HepG2 (cell line): ENCODE measurements at regions not wholly inside any gene's neighbourhood (a gene's known extent, or its start where the extent isn't known, plus 50 kb on each side); places are given as distances from the start of the nearest gene placed in this dataset.

Experiments
- ATAC-seq: fragments of 200-7000 bp; cut with Tn5 transposase; 3 replicates; pipeline ENCODE4 v1.9.1; 2020; ENCODE audit warnings: mild to moderate bottlenecking, moderate library complexity
- BruUV-seq: library from RNA; stranded (reverse); fragments of 400-500 nt; replicated peaks from 2 replicates; lab custom pipeline; 2021; lab: Mats Ljungman, UMichigan
- CTCF ChIA-PET: fragments of 300-600 bp; formaldehyde crosslinking; extraction: SDS; loops from one replicate; lab custom pipeline; 2021; ENCODE audit warnings: low total read pairs, inconsistent platforms, low intra/inter-chr PET ratio; lab: Yijun Ruan, JAX
- POLR2A ChIA-PET: fragments of 350-600 bp; sonication (Branson Sonifier 250); formaldehyde crosslinking; loops from one replicate; lab custom pipeline; 2020; ENCODE audit warnings: antibody characterized with exemption, inconsistent platforms; lab: Yijun Ruan, JAX
- DNase-seq: peaks from one replicate; pipeline ENCODE4 v3.0.0-alpha.2; 2015; ENCODE audit warnings: low spot score
- FAIRE-seq: peaks from 3 replicates; lab custom pipeline; 2011; peaks lifted over from hg19 to GRCh38; lab: Jason Lieb, UNC
- H2AFZ ChIP-seq: one replicate; pipeline ENCODE4 v1.6.1; 2011; ENCODE audit warnings: low read length, inconsistent platforms
- H3K27ac ChIP-seq: fragments of 300-600 bp; 3 replicates; pipeline ENCODE4 v1.8.0; 2011; ENCODE audit warnings: mixed run types, mild to moderate bottlenecking, mixed read lengths, low read length, inconsistent platforms; ENCODE audit not compliant: insufficient read depth; ENCODE audit errors: extremely low read length
- H3K27me3 ChIP-seq, 2 experiments: fragments of 200-600 bp in 1 of 2; 2 replicates in 1 of 2; 3 replicates in 1 of 2; pipeline versions ENCODE4 v1.6.0 to v1.8.0; 2011; ENCODE audit warnings: low read length in 2 of 2, mild to moderate bottlenecking in 2 of 2, moderate library complexity in 2 of 2, inconsistent platforms in 1 of 2; ENCODE audit not compliant: insufficient read depth in 2 of 2, control insufficient read depth in 1 of 2
- H3K36me3 ChIP-seq, 2 experiments: fragments of 200-600 bp in 1 of 2; replicated peaks in 1 of 2; 2 replicates in 1 of 2; 3 replicates in 1 of 2; pipeline versions ENCODE4 v1.5.1 to v1.8.0; 2011; ENCODE audit warnings: low read length in 2 of 2, inconsistent platforms in 1 of 2; ENCODE audit not compliant: insufficient read depth in 2 of 2, control insufficient read depth in 1 of 2
- H3K4me1 ChIP-seq: 2 replicates; pipeline ENCODE4 v1.5.1; 2012; ENCODE audit warnings: low read length, inconsistent platforms; ENCODE audit not compliant: insufficient read depth
- H3K4me2 ChIP-seq: 2 replicates; pipeline ENCODE4 v1.6.0; 2011; ENCODE audit warnings: low read depth, low read length, inconsistent platforms
- H3K4me3 ChIP-seq, 3 experiments: fragments of 200-600 bp in 1 of 3; sonication (generic), shearing (Covaris generic) in 1 of 3; replicated peaks in 1 of 3; 2 replicates each; pipeline ENCODE4 v1.5.1; 2011 to 2016; ENCODE audit warnings: low read length in 3 of 3, inconsistent platforms in 2 of 3, low read depth in 2 of 3, mild to moderate bottlenecking in 2 of 3, control low read depth in 1 of 3, mixed read lengths in 1 of 3; ENCODE audit not compliant: insufficient read depth in 1 of 3
- H3K79me2 ChIP-seq: one replicate; pipeline ENCODE4 v1.6.1; 2011; ENCODE audit warnings: low read length, inconsistent platforms; ENCODE audit not compliant: insufficient read depth
- H3K9ac ChIP-seq: 2 replicates; pipeline ENCODE4 v1.6.0; 2011; ENCODE audit warnings: mild to moderate bottlenecking, low read depth, low read length, inconsistent platforms; ENCODE audit not compliant: insufficient read depth
- H3K9me3 ChIP-seq: 2 replicates; pipeline ENCODE4 v1.5.1; 2012; ENCODE audit warnings: mild to moderate bottlenecking, low read length
- H4K20me1 ChIP-seq: 2 replicates; pipeline ENCODE4 v1.6.0; 2011; ENCODE audit warnings: inconsistent platforms, mild to moderate bottlenecking, low read length, moderate library complexity; ENCODE audit not compliant: insufficient read depth
- ATF7 ChIP-seq, 2 experiments: fragments of 450-650 bp in 1 of 2; sonication (generic) in 1 of 2; formaldehyde crosslinking in 1 of 2; IDR thresholded peaks; 2 replicates each; pipeline versions ENCODE4 v1.4.0 to v1.6.1; 2016 to 2020; ENCODE audit warnings: antibody characterized with exemption in 1 of 2, mild to moderate bottlenecking in 1 of 2, missing genetic modification reagents in 1 of 2
- FOXA1 ChIP-seq, 2 experiments: fragments of 450-650 bp in 1 of 2; sonication (generic) in 1 of 2; formaldehyde crosslinking in 1 of 2; IDR thresholded peaks; 2 replicates each; pipeline versions ENCODE4 v1.4.0 to v1.6.1; 2016 to 2020; ENCODE audit warnings: missing genetic modification reagents in 1 of 2
- GTF3A ChIP-seq: sonication (generic); formaldehyde crosslinking; conservative IDR thresholded peaks from 2 replicates; pipeline ENCODE4 v1.4.0; 2020; ENCODE audit warnings: mild to moderate bottlenecking, missing genetic modification reagents
- HHEX ChIP-seq: IDR thresholded peaks from 2 replicates; pipeline ENCODE4 v1.6.1; 2016; ENCODE audit warnings: control low read depth
- KMT2A ChIP-seq: sonication (generic); formaldehyde crosslinking; IDR thresholded peaks from 2 replicates; pipeline ENCODE4 v1.4.0; 2020; ENCODE audit warnings: missing genetic modification reagents
- MTA3 ChIP-seq: sonication (generic); formaldehyde crosslinking; IDR thresholded peaks from 2 replicates; pipeline ENCODE4 v1.4.0; 2020; ENCODE audit warnings: missing genetic modification reagents
- NR2F1 ChIP-seq, 2 experiments: fragments of 450-650 bp in 1 of 2; formaldehyde crosslinking in 1 of 2; IDR thresholded peaks; 2 replicates each; pipeline versions ENCODE4 v1.5.0 to v1.6.1; 2016 to 2020; ENCODE audit warnings: mild to moderate bottlenecking in 1 of 2, missing compliant biosample characterization in 1 of 2, missing genetic modification reagents in 1 of 2, moderate library complexity in 1 of 2
- SMAD1 ChIP-seq: sonication (generic); formaldehyde crosslinking; IDR thresholded peaks from 2 replicates; pipeline ENCODE4 v1.4.0; 2020; ENCODE audit warnings: missing genetic modification reagents, low read depth, mild to moderate bottlenecking, borderline replicate concordance
- ZFP82 ChIP-seq: sonication (generic); formaldehyde crosslinking; IDR thresholded peaks from 2 replicates; pipeline ENCODE4 v1.5.1; 2020; ENCODE audit warnings: mild to moderate bottlenecking, missing genetic modification reagents, borderline replicate concordance
- ZNF33B ChIP-seq: sonication (generic); formaldehyde crosslinking; IDR thresholded peaks from 2 replicates; pipeline ENCODE4 v1.5.1; 2020; ENCODE audit warnings: mild to moderate bottlenecking, missing genetic modification reagents
- ZNF367 ChIP-seq: sonication (generic); formaldehyde crosslinking; IDR thresholded peaks from 2 replicates; pipeline ENCODE4 v1.4.0; 2020; ENCODE audit warnings: missing genetic modification reagents, borderline replicate concordance
- ZNF530 ChIP-seq: sonication (generic); formaldehyde crosslinking; IDR thresholded peaks from 2 replicates; pipeline ENCODE4 v1.5.0; 2020; ENCODE audit warnings: low read depth, mild to moderate bottlenecking, missing genetic modification reagents
- ZNF747 ChIP-seq: sonication (generic); formaldehyde crosslinking; IDR thresholded peaks from 2 replicates; pipeline ENCODE4 v1.8.1; 2023; ENCODE audit warnings: missing genetic modification reagents, mild to moderate bottlenecking, borderline replicate concordance
- ZNF776 ChIP-seq: sonication (generic); formaldehyde crosslinking; IDR thresholded peaks from 2 replicates; pipeline ENCODE4 v1.4.0; 2020; ENCODE audit warnings: mild to moderate bottlenecking, missing genetic modification reagents
- WGBS: methylation state at CpG from one replicate; pipeline ENCODE4 v1.1.6; 2017; ENCODE audit warnings: low lambda C conversion rate; 5-methylcytosine and 5-hydroxymethylcytosine counted together
- in situ Hi-C: cut with HindIII; loops from 2 replicates; pipeline ENCODE4 v1.10.0; 2017; ENCODE audit warnings: low pct_unique_long_range_greater_than_20kb; ENCODE audit not compliant: extremely low pct_ligation_motif_present
- intact Hi-C: fragments of 100-400 bp; cut with micrococcal nuclease; formaldehyde crosslinking; loops from one replicate; pipeline ENCODE4 v1.10.0; 2022; ENCODE audit not compliant: unreplicated experiment
- TF ChIP-seq, protein P1 (sequence below): sonication (generic); formaldehyde crosslinking; IDR thresholded peaks from 2 replicates; pipeline ENCODE4 v1.8.0; 2022; ENCODE audit warnings: mild to moderate bottlenecking, missing genetic modification reagents, borderline replicate concordance
- TF ChIP-seq, protein P2 (sequence below), 2 experiments: sonication (generic) in 1 of 2; formaldehyde crosslinking in 1 of 2; IDR thresholded peaks; 2 replicates each; pipeline versions ENCODE4 v1.5.1 to v1.6.1; 2011 to 2020; ENCODE audit warnings: borderline replicate concordance in 1 of 2, low read depth in 1 of 2, low read length in 1 of 2, mild to moderate bottlenecking in 1 of 2, missing genetic modification reagents in 1 of 2, moderate library complexity in 1 of 2

DNA sequence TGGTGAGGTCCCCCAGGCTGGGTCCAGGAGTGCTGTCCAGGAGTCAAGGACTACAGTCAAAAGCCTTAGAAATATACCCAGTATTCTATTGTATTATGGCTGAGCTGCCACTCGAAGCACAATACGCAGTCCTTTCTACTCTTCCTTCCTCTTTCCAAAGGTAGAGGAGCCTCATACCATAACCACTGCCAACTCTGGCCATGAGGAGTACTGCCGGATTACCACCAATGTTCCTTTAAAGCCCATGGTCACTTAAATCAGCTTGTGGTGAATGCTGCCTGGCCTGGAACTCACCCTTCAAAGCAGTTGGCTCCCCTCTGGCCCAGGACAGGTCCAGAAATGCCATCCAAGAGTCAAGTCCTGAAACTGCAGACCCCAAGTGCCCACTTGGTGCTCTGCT lies 425.4 kb downstream of the SLC16A7 start:
- Histone ChIP-seq H3K79me2 (no peaks in the 10 kb centered on the region), H3K4me3 (no peak overlapping the region), H2AFZ (no peak overlapping the region), H3K27ac (no peak overlapping the region)
- TF ChIP-seq NR2F1 (CRISPR knock-in tag; IDR thresholded peaks at IDR 0.05), result no peak
- no peak for TF ChIP-seq HHEX (CRISPR knock-in tag)
- no peak for TF ChIP-seq ZNF530 (CRISPR knock-in tag)
- TF ChIP-seq, protein P1, sequence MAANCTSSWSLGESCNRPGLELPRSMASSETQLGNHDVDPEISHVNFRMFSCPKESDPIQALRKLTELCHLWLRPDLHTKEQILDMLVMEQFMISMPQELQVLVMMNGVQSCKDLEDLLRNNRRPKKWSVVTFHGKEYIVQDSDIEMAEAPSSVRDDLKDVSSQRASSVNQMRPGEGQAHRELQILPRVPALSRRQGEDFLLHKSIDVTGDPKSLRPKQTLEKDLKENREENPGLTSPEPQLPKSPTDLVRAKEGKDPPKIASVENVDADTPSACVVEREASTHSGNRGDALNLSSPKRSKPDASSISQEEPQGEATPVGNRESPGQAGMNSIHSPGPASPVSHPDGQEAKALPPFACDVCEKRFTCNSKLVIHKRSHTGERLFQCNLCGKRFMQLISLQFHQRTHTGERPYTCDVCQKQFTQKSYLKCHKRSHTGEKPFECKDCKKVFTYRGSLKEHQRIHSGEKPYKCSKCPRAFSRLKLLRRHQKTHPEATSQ (CRISPR knock-in tag), result no peak
- TF ChIP-seq, all 625 proteins: peak for 0
- H3K36me3 ChIP-seq, result no peaks in the 10 kb centered on the region
- FAIRE-seq (no peak), ATAC-seq (no peak), DNase-seq (no peak)
- H4K20me1 ChIP-seq, result no peaks in the 10 kb centered on the region
- 12% methylated on average over 3 of the region's 3 CpGs for WGBS
- in situ Hi-C loops (no loop called here), intact Hi-C loops (no loop called here)
- peaks cover 47% of the 10 kb centered on the region for H3K9me3 ChIP-seq
- CTCF ChIA-PET, result no interaction called here
- H3K27me3 ChIP-seq, result no peaks in the 10 kb centered on the region
- POLR2A ChIA-PET, result no interaction called here
- no peaks in the 10 kb centered on the region for H3K4me1 ChIP-seq
- BruUV-seq, result no TSS peak
- no peak overlapping the region for H3K9ac ChIP-seq
- no peak overlapping the region for H3K4me2 ChIP-seq

DNA sequence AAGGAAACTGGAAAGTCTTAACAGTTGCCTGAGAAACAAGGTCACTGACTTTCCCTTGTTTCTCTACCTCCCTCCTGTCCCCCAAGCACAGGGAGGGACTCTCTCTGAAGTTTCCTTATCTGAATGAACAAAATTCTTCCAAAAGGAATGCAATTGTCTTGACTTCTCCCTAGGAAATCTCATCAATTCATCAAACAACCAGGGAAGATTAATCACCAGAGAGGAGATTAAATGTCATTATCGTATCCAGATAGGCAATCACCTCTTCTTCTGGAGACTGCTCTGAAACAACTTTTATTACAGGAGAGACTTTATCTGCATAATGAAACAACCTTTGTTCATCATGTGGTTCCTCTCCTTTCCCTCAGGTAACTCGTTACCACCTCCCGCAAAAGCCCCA lies 431.4 kb downstream of the SLC16A7 start:
- no peak for ATAC-seq
- no peaks in the 10 kb centered on the region for H3K27me3 ChIP-seq
- no peak for DNase-seq
- CTCF ChIA-PET, result no interaction called here
- no peak for FAIRE-seq
- POLR2A ChIA-PET, result no interaction called here
- no peak overlapping the region for H2AFZ ChIP-seq
- intact Hi-C loops (no loop called here), in situ Hi-C loops (no loop called here)
- WGBS, result 20% methylated on average over 3 of the region's 3 CpGs
- H3K9ac ChIP-seq, result no peak overlapping the region
- no peaks in the 10 kb centered on the region for H3K4me1 ChIP-seq
- H4K20me1 ChIP-seq, result no peaks in the 10 kb centered on the region
- H3K9me3 ChIP-seq, result peaks cover 54% of the 10 kb centered on the region
- no peak overlapping the region for H3K4me3 ChIP-seq
- no TSS peak for BruUV-seq
- no peak overlapping the region for H3K27ac ChIP-seq
- no peak overlapping the region for H3K4me2 ChIP-seq
- no peaks in the 10 kb centered on the region for H3K36me3 ChIP-seq
- no peaks in the 10 kb centered on the region for H3K79me2 ChIP-seq
- TF ChIP-seq SMAD1 (CRISPR knock-in tag) (no peak), ZFP82 (no peak), ZNF747 (CRISPR knock-in tag) (no peak), ZNF33B (CRISPR knock-in tag) (no peak), ATF7 (IDR thresholded peaks at IDR 0.05) (no peak), ATF7 (CRISPR knock-in tag; IDR thresholded peaks at IDR 0.05) (no peak), ZNF367 (CRISPR knock-in tag) (no peak), ZNF776 (CRISPR knock-in tag) (no peak), GTF3A (CRISPR knock-in tag) (no peak), KMT2A (CRISPR knock-in tag) (no peak), FOXA1 (IDR thresholded peaks at IDR 0.05) (no peak), FOXA1 (CRISPR knock-in tag; IDR thresholded peaks at IDR 0.05) (no peak), MTA3 (no peak)
- TF ChIP-seq, protein P2, sequence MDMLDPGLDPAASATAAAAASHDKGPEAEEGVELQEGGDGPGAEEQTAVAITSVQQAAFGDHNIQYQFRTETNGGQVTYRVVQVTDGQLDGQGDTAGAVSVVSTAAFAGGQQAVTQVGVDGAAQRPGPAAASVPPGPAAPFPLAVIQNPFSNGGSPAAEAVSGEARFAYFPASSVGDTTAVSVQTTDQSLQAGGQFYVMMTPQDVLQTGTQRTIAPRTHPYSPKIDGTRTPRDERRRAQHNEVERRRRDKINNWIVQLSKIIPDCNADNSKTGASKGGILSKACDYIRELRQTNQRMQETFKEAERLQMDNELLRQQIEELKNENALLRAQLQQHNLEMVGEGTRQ (IDR thresholded peaks at IDR 0.05; ENCODE audit: low read depth, low read length), result no peak
- TF ChIP-seq, protein P2 (CRISPR knock-in tag; IDR thresholded peaks at IDR 0.05; ENCODE audit: borderline replicate concordance), result no peak
